ENCODE measurements at regions not wholly inside any gene's neighbourhood (a gene's known extent, or its start where the extent isn't known, plus 50 kb on each side); places are given as distances from the start of the nearest gene placed in this dataset.
A peak's percentile ranks its signal among the peaks of the same experiment; 100 is the strongest.
"Not testable (repeated sequence)": the region's sequence is repeated elsewhere in the genome, so short reads cannot be mapped to it uniquely, and the experiment has no call there.

DNA sequence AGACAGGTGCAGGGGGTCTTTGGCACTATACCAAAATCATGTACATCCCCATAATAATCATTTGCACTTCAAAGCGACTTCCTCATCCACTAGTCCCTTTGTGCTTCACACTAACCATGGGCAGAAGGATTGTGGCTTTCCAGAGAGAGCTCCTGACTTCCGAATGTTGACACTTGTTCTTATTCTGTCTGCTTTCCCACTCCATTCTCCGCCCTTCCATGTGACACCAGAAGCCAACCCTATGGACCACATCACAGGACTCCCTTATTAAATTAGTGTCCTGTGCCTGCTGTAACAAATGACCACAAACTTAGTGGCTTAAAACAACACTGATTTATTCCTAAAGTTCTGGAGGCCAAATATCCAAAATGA is 91.6 kb downstream of the CMC2 start:
- no peak for DNase-seq

- no peak for DNase-seq
Observed at GRCh38 chr16:80914379-80915078, 92.2 kb downstream of the CMC2 start.

DNA sequence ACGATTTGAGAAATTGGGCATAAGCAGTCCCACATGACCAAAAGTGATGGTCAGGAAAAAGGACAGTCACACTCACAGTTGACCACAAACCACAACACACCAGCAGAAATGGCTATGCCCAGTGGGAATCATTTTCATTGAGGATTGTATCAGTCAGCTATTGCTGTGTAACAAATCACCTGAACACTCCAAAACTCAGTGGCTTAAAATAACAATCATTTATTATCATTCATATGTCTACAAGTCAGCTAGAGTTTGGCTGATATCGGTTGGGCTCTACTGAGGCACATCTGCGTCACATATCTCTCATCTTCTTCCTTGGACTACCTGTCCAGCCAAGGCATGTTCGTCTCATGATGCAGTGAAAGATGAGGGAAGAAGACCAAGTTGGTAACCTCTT is 93.3 kb downstream of the CMC2 start:
- no peak for DNase-seq

DNA sequence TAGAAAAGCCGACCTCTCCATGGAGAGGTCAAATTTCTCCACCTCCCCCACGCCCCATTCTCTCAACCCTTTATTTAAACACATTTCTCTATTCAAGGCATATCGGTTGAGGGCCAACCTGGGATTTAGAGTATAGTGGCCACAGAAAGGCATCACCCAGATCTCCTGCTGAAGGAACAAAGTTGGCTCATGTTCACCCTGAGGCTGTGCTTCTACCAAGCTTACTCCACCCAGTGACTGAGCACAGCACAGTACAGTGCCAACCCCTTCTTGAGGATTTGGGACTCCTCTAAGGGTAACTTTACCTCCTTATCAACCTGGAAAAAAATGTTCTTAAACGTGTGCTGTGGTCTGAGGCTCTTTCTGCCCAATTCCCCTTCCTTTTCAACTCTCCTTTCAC is 94.0 kb downstream of the CMC2 start:
- DNase-seq, result no peak

DNA sequence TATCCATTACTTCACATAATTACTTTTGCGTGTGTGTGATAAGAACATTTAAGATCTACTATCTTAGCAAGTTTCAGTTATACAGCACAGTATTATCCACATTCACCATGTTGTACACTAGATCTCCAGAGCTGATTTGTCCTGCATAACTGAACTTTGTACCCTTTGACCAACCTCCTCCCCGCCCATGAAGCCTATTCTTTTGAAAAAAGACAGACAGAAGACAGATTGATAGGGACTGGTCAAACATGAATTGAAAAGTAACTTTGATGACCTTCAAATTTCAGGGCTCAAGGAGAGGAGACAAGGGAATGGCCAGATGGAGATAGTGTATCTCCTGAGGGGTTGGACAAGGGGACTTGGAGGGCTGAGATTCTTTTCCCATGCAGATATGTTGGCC is 96.3 kb downstream of the CMC2 start:
- no peak for DNase-seq

GRCh38 chr16:80909720-80910119 is 97.0 kb downstream of the CMC2 start:
- no peak for DNase-seq

DNA sequence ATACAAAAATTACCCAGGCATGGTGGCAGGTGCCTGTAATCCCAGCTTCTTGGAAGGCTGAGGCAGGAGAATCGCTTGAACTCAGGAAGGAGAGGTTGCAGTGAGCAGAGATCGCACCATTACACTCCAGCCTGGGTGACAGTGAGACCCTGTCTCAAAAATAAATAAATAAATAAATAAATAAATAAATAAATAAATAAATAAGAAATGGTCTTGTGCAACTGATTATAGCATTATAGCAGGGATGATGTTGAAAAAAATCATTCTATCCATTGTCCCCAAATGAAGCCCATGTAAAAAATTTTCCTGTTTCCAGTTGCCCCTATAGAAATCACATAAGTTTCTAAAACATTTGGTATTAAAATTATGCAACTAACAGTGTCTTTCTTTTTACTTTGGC is 100.5 kb downstream of the CMC2 start:
- DNase-seq, result not testable (repeated sequence)

DNA sequence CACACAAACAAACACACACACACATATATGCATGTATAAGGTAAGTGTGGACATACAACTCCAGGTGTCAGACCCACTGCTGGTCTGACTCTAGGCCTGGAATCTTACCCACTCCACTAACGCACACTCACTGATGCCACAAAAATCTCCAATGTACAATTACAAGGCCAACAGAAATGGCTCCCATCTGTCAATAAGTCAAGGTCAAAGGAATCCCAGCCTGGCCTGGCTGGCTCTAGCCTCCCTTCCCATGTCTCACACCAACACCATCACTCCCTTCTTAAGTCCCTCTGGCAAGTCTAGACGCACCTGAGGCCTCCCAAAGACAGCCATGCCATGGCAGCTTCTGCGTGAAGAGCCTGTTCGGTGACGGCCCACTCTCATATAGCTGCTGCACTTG is 99.2 kb upstream of the CDYL2 start:
- DNase-seq, result no peak

- DNase-seq, result no peak
Observed at GRCh38 chr16:80902306-80903110, 98.1 kb upstream of the CDYL2 start.

GRCh38 chr16:80900593-80900954 is 96.2 kb upstream of the CDYL2 start:
- DNase-seq, result no peak

- peak; percentile 90 for DNase-seq
Observed at GRCh38 chr16:80899809-80900592, 95.6 kb upstream of the CDYL2 start.

DNA sequence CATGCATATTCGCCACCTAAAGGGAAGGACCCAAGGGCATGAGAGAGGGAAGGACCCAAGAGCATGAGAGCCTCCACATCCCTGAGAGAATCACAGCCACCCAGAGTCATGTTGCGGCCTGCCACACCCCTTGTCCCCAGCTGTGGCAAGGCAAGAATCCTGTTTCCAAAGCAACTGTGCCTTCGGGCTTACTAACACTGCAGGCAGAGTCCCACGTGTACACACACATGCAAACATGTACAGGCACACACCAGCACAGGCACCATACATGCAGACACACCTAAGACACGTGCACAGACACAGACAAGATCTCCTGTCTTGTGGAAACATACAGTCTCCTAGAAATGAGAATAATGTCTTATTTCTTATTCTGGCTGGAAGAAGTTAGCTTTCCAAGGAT is 92.4 kb upstream of the CDYL2 start:
- DNase-seq, result no peak

DNA sequence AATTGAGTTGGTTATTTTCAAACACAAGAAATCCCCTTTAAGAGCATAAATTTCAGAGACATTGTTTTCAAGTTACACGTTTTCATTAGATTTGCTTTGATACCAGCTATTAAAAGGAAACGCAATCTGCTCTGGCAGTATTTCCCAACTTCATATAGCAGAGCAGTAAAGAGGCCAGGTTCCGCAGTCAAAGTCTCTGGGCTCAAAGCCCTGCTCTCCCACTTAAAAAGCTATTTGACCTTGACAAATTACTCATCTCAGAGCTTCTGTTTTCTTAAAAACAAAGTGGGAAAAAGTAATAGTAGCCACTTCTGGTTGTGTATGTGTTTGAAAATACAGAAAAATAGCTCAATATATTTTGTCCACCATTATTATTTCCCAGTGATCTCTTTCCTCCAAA is 89.7 kb upstream of the CDYL2 start:
- no peak for DNase-seq

GRCh38 chr16:80893686-80894085 is 89.3 kb upstream of the CDYL2 start:
- no peak for DNase-seq

DNA sequence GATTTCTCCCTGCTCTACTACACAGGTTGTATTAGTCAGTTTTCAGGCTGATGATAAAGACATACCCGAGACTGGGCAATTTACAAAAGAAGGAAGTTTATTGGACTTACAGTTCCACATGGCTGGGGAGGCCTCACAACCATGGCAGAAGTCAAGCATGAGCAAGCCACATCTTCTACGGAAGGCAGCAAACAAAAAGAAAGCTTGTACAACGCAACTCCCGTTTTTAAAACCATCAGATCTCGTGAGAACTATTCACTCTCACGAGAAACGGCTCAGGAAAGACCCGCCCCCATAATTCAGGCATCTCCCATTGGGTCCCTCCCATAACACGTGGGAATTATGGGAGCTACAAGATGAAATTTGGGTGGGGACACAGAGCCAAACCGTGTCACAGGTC is 88.0 kb upstream of the CDYL2 start:
- DNase-seq, result not testable (repeated sequence)

DNA sequence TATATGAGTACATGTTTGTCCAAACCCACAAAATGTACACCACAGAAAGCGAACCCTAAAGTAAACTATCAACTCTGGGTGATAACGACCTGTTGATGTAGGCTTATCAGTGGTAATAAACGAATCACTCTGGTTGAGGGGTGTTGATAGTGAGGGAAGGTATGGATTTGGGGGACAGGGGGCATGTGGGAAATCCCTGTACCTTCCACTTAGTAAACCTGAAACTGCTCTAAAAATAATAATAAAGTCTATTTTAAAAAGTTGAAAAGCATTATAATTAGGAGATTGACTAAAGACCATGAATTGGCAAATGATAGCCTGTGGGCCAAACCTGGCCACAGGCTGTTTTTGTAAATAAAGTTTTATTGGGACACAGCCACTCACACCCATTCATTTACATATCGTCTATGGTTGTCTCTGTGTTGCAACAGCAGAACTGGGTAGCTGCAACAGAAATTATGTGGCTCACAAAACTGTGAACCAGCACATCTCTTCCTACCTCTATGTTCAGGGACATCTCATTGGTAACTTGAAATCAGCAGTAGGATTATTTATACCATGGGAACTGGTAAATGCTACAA is 85.5 kb upstream of the CDYL2 start:
- no peak for DNase-seq

DNA sequence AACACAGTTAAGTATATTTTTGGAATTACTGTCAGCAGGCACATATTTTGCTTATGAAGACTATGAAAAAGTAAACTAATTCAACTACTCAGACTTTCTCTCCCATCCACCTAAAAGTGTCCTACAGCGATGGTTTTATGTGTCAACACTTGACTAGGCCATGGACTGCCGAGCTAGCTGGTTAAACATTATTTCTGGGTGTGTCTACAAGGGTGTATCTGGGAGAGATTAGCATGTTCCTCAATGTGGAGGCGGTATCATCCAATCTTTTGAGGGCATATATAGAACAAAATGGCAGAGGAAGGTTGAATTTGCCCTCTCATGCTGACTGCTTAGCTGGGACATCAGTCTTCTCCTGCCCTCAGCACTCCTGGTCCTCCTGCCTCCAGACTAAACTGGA is 82.7 kb upstream of the CDYL2 start:
- no peak for DNase-seq

GRCh38 chr16:80883816-80884215 is 79.4 kb upstream of the CDYL2 start:
- no peak for DNase-seq

DNA sequence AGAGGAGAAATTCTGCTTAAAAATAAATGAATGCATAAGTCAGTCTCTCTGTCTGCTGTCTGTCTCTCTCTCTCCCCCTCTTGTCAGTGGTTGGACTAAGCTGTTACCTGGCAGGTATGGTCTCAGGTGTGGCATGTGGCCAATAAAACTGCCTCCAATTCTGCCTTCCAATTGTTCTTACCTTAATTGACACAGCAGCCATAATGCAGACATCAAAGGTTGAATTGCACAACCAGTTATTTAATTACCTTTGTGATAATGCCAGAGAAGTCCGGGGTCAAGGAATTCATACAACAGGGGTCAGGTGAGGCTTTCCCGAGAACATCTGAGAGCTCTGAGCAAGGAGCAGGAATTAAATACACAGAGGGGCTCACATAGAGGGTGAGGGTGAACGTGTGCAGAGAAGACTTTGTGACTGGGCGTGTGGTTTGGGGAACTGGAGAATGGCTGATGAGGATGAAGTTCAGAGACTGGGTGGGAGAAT is 78.8 kb upstream of the CDYL2 start:
- no peak for DNase-seq

DNA sequence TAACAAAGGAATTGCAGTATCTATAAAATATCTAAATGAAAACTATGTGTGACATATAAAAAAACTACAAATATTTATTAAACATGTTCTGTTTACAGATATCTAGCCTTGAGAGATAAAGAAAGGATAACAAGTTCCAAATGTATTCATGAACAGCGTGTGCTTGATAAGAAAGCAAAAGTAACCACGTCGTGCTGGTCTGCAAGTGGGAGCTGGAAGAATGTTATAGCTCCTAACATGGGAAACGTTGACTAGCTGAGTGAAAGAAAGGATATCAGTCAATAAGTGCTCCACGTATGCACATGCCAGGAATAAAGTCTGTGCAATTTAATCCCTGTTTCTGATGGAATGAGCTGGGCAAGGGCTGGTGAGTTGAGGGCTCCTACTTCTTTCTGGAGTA is 71.2 kb upstream of the CDYL2 start:
- no peak for DNase-seq

DNA sequence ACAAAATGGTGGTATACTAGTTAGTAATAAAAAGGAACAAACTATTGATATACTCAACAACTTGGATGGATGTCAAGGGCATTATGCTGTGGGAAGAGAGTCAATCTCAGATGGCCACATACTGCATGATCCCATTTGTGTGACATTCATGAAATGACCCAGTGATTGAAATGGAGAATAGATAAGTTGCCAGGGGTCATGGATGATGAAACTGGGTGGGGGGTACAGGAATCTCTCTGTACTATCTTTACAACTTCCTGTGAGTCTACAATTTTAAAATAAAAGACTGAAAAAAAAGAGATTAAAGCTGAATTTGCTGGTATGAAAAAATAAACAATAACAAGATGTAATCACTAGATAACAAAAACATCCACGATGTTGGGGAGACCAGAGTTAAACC is 70.5 kb upstream of the CDYL2 start:
- DNase-seq, result no peak

- DNase-seq, result no peak
Observed at GRCh38 chr16:80862160-80862705, 57.8 kb upstream of the CDYL2 start.
